Activated effector memory CD4-positive, alpha-beta T cell treated with Interleukin-2 at 50 U/mL for 16 hours (primary cell): ENCODE measurements at regions not wholly inside any gene's neighbourhood (a gene's known extent, or its start where the extent isn't known, plus 50 kb on each side); places are given as distances from the start of the nearest gene placed in this dataset.
"Not testable (repeated sequence)": the region's sequence is repeated elsewhere in the genome, so short reads cannot be mapped to it uniquely, and the experiment has no call there.

Experiments
- DNase-seq: peaks from one replicate; pipeline ENCODE4 v3.0.0-alpha.2; 2020

DNA sequence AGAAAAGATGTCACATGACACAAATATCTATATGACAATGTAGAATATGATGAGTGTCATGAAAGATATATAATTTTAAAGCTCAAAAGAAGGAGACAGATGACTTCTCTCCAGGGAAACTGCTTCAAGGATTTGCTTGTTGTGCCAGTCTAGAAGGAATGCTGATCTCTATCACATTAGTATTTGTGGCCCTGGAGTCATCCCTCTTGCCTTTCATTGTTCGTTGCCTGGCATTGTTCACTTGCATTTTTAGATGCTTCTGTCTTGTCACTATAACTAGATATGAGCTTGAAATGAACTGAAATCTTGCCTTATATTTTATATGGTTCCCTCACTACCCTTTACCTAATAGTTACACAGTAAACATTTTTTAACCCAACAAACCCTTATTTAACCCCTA is 207.5 kb downstream of the ZNF608 start:
- DNase-seq: no peak

DNA sequence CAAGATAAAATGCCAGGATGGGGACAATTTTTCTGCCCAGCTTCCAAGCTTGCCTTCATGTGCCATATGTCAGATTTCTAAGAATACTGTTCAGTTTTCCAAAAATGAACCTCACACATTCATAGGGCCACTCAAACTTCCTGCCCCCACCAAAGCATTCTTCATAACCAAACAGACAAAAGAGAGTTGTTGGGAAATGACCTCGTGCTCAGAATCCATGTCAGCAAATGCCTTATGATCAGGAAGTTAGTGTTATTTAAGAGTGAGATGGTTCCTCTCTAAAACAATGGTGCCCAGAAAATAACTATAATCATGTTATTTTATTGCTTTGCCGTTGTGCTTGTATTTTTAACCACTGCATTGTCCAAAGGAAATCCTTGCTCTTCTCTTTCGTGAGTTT is 208.2 kb downstream of the ZNF608 start:
- no peak for DNase-seq

DNA sequence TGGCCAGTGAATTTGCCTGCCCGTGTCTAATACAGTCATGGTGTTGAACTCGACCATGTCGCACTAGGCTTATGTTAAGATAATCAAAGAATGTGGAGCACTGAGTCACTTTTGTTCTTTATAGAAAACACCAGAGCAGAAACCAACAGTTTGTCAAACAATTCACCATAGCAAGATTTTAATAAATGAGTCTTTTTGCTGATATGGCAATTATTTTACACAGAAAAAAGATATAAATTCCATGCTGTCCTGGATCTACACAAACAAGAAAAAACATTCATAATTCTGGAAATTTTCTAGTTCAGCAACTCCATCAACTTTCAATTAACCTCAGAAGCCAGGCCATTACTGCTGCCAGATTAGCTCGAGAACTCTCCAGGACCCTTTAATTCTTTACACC is 208.9 kb downstream of the ZNF608 start:
- DNase-seq: no peak

- DNase-seq: no peak
Measured at GRCh38 chr5:124537107-124537506, 209.3 kb downstream of the ZNF608 start.

- no peak for DNase-seq
Measured at GRCh38 chr5:124536333-124536732, 210.1 kb downstream of the ZNF608 start.

DNA sequence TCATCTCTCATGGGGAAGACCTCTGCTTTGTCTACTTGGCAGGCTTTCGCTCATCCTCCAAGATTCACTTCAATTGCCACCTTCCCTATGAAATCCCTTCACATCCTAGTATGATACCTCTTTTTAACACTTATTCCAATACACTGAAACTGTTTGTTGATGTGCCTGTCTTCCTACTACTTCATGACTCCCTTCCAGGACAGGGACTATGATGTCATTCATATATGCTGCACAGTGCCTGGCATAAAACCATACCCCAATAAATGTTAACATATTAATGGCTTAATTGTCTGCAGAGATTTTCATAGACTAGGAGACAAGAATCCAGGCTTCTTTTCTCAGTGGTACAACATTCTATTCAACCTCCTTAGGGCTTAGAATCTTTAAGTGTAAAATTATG is 215.5 kb downstream of the ZNF608 start:
- DNase-seq: no peak

- no peak for DNase-seq
Measured at GRCh38 chr5:124528838-124529237, 217.6 kb downstream of the ZNF608 start.

- no peak for DNase-seq
Measured at GRCh38 chr5:124527220-124527991, 219.0 kb downstream of the ZNF608 start.

DNA sequence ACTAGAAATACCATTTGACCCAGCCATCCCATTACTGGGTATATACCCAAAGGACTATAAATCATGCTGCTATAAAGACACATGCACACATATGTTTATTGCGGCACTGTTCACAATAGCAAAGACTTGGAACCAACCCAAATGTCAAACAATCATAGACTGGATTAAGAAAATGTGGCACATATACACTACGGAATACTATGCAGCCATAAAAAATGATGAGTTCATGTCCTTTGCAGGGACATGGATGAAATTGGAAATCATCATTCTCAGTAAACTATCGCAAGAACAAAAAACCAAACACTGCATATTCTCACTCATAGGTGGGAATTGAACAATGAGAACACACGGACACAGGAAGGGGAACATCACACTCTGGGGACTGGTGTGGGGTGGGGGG is 220.4 kb downstream of the ZNF608 start:
- not testable (repeated sequence) for DNase-seq

DNA sequence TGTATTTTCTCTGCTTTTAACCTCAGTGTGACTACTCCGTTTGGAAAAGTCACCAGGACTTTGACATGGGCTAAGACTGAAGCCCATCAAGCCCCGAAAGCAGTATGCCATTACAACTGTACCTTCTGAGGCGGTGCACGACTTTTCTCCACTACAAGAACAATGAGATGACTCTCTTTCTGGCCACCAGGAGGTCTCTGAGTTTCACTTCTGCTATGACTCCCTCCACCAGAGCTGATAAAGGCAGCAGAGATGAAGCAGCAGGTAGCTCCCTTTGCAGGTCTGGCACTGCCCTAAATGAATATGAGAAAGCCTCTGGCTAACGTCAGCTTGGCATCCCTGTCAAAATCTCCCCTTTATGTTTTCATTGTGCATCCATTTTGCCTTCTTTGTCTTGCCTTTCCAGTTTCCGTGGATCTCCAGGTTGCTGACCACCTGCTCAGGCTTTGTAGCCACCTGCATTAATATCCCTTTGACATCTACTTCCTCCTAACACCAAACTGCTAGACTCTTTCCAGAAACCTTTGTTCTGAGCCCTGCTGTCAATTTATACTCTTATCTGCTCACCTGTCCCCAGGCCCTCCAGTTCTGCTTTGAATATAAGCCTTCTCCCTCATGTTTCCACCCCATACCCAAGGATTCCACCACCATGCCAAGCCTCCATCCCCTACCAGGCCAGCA is 221.7 kb downstream of the ZNF608 start:
- no peak for DNase-seq

- no peak for DNase-seq
Measured at GRCh38 chr5:124523897-124524296, 222.5 kb downstream of the ZNF608 start.

- DNase-seq: no peak
Measured at GRCh38 chr5:124522992-124523391, 223.4 kb downstream of the ZNF608 start.

GRCh38 chr5:124521461-124522230 is 224.8 kb downstream of the ZNF608 start:
- DNase-seq: no peak

- DNase-seq: no peak
Measured at GRCh38 chr5:124519396-124519795, 227.0 kb downstream of the ZNF608 start.

- DNase-seq: no peak
Measured at GRCh38 chr5:124516567-124516966, 229.9 kb downstream of the ZNF608 start.

DNA sequence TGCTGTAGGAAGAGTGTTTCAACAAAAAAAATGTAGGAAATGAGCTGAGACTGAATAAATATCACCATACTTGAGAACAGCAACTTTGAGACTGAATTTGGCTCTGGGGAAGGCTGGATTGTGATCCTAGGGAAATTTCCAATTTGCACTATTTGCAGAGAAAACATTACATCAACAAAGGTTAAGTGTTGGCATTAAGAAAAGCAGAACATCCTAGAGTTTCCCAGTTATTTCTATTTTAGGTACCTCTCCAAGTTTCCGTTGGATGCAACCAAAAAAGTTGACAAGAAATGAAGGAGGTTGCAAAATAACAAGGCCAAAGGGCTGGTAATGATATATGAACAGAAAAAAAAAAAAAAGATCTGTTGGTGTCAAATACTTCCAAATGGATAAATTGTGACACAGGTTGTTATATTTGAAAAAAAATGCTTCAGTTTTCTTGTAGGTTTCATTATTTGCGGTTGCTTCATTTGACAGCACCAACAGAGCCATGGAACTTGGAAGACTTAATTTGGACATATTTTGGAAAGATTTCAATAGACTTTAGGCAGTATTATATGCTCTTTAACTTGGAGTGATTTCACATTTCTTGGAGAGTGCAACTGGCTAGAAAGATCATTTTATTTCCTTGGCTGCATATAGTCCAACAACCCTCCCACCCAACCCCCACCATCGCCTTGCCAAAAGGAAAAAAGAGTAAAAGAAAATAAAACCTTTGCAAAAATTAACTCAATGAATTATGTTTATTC is 230.8 kb downstream of the ZNF608 start:
- DNase-seq: no peak

GRCh38 chr5:124514956-124515355 is 231.5 kb downstream of the ZNF608 start:
- DNase-seq: no peak

DNA sequence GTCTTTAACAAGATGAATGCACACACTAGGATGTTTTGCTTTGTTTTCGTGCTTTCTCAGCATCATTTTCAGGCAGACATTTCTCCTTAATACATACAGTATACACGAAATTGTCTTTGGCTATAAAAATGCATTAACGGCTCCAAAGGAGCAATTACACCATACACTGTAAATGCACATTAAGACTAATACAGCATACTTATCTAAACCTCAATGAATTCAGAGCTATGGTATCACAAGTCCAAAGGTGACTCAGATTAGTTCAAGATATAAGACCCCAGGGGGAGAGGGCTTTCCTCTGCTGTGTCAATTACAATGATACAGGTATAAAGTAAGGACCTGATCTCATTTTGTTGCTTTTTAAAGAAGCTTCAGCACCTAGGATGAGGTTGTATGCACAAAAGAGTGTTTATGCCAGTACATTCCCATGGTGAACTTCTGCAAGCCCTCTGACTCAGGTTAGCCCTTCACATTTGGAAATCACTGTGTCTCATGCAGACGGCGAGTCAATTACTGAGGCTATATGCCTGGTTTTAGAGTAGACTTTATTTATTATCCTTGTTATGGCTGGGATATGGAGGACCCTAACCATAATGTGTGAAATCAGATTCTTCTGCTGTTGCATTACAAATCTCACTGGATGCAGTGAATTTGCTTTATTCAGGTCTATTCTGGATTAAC is 233.3 kb downstream of the ZNF608 start:
- no peak for DNase-seq

GRCh38 chr5:124512236-124512635 is 234.2 kb downstream of the ZNF608 start:
- DNase-seq: no peak

DNA sequence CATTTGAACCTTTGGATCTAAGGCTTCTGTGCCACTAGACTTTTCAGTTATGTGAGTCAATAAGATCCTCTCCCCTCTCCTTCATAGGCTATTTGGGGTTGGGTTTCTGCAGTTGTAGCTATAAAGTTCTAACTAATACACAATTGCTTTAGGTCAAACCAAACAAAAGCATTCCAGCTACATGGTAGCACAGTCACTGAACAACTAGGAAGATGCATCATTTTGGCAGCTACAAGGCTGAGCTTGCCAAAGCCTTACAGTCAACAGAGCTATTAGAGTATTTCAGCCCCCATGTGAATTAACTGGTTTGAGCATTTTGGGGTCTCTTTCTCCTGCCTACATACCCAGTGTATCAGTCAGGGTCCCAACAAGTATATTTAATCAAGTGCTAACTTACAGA is 234.6 kb downstream of the ZNF608 start:
- DNase-seq: no peak

GRCh38 chr5:124507688-124508087 is 238.8 kb downstream of the ZNF608 start:
- DNase-seq: no peak
